ENCODE measurements at regions not wholly inside any gene's neighbourhood (a gene's known extent, or its start where the extent isn't known, plus 50 kb on each side); places are given as distances from the start of the nearest gene placed in this dataset.

- POLR2A ChIA-PET: interaction anchor here (0.5 kb wide), 1 partner anchor 10 kb away, joined by 13 read pairs; no protein-coding TSS in a partner anchor
- no peak overlapping the region for H3K27ac ChIP-seq (ENCODE audit: low read length)
- H3K4me1 ChIP-seq (ENCODE audit: control insufficient read depth, insufficient read depth, low read length): no peaks in the 10 kb centered on the region
- no peaks in the 10 kb centered on the region for H3K36me3 ChIP-seq (ENCODE audit: control insufficient read depth, insufficient read depth, low read length)
- no TSS peak for BruUV-seq (replicated peaks)
- no peak for ATAC-seq
- TF ChIP-seq POLR2AphosphoS5 (IDR thresholded peaks at IDR 0.05; ENCODE audit: low read depth, low read length) (no peak), TCF7L2 (IDR thresholded peaks at IDR 0.05; ENCODE audit: low read depth, low read length) (no peak), SIN3A (IDR thresholded peaks at IDR 0.05; ENCODE audit: borderline replicate concordance, insufficient read depth, low read depth, low read length) (no peak)
- TF ChIP-seq, protein P1, sequence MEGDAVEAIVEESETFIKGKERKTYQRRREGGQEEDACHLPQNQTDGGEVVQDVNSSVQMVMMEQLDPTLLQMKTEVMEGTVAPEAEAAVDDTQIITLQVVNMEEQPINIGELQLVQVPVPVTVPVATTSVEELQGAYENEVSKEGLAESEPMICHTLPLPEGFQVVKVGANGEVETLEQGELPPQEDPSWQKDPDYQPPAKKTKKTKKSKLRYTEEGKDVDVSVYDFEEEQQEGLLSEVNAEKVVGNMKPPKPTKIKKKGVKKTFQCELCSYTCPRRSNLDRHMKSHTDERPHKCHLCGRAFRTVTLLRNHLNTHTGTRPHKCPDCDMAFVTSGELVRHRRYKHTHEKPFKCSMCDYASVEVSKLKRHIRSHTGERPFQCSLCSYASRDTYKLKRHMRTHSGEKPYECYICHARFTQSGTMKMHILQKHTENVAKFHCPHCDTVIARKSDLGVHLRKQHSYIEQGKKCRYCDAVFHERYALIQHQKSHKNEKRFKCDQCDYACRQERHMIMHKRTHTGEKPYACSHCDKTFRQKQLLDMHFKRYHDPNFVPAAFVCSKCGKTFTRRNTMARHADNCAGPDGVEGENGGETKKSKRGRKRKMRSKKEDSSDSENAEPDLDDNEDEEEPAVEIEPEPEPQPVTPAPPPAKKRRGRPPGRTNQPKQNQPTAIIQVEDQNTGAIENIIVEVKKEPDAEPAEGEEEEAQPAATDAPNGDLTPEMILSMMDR (IDR thresholded peaks at IDR 0.05): no peak
- TF ChIP-seq, protein P2, sequence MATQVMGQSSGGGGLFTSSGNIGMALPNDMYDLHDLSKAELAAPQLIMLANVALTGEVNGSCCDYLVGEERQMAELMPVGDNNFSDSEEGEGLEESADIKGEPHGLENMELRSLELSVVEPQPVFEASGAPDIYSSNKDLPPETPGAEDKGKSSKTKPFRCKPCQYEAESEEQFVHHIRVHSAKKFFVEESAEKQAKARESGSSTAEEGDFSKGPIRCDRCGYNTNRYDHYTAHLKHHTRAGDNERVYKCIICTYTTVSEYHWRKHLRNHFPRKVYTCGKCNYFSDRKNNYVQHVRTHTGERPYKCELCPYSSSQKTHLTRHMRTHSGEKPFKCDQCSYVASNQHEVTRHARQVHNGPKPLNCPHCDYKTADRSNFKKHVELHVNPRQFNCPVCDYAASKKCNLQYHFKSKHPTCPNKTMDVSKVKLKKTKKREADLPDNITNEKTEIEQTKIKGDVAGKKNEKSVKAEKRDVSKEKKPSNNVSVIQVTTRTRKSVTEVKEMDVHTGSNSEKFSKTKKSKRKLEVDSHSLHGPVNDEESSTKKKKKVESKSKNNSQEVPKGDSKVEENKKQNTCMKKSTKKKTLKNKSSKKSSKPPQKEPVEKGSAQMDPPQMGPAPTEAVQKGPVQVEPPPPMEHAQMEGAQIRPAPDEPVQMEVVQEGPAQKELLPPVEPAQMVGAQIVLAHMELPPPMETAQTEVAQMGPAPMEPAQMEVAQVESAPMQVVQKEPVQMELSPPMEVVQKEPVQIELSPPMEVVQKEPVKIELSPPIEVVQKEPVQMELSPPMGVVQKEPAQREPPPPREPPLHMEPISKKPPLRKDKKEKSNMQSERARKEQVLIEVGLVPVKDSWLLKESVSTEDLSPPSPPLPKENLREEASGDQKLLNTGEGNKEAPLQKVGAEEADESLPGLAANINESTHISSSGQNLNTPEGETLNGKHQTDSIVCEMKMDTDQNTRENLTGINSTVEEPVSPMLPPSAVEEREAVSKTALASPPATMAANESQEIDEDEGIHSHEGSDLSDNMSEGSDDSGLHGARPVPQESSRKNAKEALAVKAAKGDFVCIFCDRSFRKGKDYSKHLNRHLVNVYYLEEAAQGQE (IDR thresholded peaks at IDR 0.05; ENCODE audit: insufficient read depth in 1 of 2, low read depth in 2 of 2, low read length in 1 of 2): no peak
- in situ Hi-C loops (cut with HindIII; ENCODE audit: low pct_unique_long_range_greater_than_20kb, low sequenced_read_pairs) (no loop called here), intact Hi-C loops (cut with micrococcal nuclease; ENCODE audit: unreplicated experiment) (no loop called here)
- DNase-seq (ENCODE audit: low read depth, low spot score): no peak
- H3K27me3 ChIP-seq (ENCODE audit: control insufficient read depth, insufficient read depth, low read length): no peaks in the 10 kb centered on the region
- no peak overlapping the region for H3K4me3 ChIP-seq (ENCODE audit: low read depth in 2 of 2, low read length in 2 of 2)
- CTCF ChIA-PET: interaction anchor here (0.6 to 0.7 kb wide), 2 partner anchors 22 to 23 kb away, joined by 5 to 12 read pairs; no protein-coding TSS in a partner anchor
- H3K9me3 ChIP-seq (ENCODE audit: control insufficient read depth, insufficient read depth, low read depth, low read length): no peaks in the 10 kb centered on the region; the same call in 1 of the 2 replicates
Measured at GRCh38 chr2:171249689-171250088, 89.0 kb upstream of the TLK1 start.

DNA sequence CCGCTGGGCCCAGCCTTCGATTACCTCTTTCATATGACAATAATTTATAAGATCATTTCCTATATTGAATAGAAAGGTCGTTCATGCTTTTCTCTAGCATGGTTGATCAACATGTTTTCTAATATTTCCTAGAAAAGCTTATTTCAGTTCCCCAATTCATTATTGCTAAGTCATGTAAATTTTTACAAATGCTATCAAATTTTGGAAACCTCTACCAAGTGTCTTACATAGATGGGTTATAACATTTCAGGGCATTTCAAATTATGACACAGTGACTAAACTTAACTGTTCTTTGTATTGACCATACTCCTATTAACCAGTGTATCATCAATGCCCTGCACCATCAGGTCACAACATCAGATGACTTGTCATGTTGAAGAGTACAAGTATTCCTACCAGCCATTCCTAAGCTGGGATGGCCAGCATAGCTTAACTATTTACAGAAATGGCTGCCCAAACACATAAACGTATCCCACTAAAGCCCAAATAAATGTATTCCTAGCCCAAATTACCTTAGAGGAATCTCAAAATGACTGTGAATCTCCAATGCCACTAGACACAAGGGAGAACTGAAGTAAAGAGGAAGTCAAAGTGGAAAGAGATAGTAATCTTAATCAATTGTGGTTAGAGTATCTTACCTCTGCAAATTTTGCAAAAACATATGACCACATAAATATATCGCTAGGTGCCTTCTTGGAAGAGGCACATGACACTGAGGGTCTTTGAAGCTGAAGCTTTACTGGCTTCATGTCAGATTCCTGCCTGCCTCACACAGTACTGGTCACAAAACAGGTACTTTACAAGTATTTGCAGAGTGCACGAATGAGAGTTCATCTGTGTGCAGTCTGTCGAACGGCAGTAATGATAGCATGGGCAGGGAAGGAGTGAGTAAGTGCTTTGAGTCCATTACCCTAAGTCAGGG is 87.3 kb upstream of the TLK1 start:
- Histone ChIP-seq H3K4me3 (ENCODE audit: low read depth in 2 of 2, low read length in 2 of 2) (no peak overlapping the region), H3K4me1 (ENCODE audit: control insufficient read depth, insufficient read depth, low read length) (no peaks in the 10 kb centered on the region), H3K27me3 (ENCODE audit: control insufficient read depth, insufficient read depth, low read length) (no peaks in the 10 kb centered on the region), H3K27ac (ENCODE audit: low read length) (no peak overlapping the region), H3K9me3 (ENCODE audit: control insufficient read depth, insufficient read depth, low read depth, low read length) (no peaks in the 10 kb centered on the region), H3K36me3 (ENCODE audit: control insufficient read depth, insufficient read depth, low read length) (no peaks in the 10 kb centered on the region)
- intact Hi-C loops (cut with micrococcal nuclease; ENCODE audit: unreplicated experiment) (no loop called here), in situ Hi-C loops (cut with HindIII; ENCODE audit: low pct_unique_long_range_greater_than_20kb, low sequenced_read_pairs) (no loop called here)
- TF ChIP-seq, protein P2 (IDR thresholded peaks at IDR 0.05; ENCODE audit: insufficient read depth in 1 of 2, low read depth in 2 of 2, low read length in 1 of 2): no peak
- no peak for TF ChIP-seq POLR2AphosphoS5 (IDR thresholded peaks at IDR 0.05; ENCODE audit: low read depth, low read length)
- TF ChIP-seq, protein P1 (IDR thresholded peaks at IDR 0.05): no peak
- TF ChIP-seq TCF7L2 (IDR thresholded peaks at IDR 0.05; ENCODE audit: low read depth, low read length): no peak
- no peak for ATAC-seq
- ChIA-PET POLR2A (interaction anchor here (0.7 kb wide), 1 partner anchor 67 kb away, joined by 4 read pairs; no protein-coding TSS in a partner anchor), CTCF (no interaction called here)
- DNase-seq (ENCODE audit: low read depth, low spot score): no peak
- no TSS peak for BruUV-seq (replicated peaks)

All from Panc1 (cell line).